HPDE6-E6E7 (cell line): ENCODE measurements at regions not wholly inside any gene's neighbourhood (a gene's known extent, or its start where the extent isn't known, plus 50 kb on each side); places are given as distances from the start of the nearest gene placed in this dataset.
A peak's percentile ranks its signal among the peaks of the same experiment; 100 is the strongest.

Source experiments
- DNase-seq: peaks from one replicate; pipeline ENCODE4 v3.0.0; 2011; ENCODE audit warnings: missing footprints; ENCODE audit errors: extremely low spot score

DNA sequence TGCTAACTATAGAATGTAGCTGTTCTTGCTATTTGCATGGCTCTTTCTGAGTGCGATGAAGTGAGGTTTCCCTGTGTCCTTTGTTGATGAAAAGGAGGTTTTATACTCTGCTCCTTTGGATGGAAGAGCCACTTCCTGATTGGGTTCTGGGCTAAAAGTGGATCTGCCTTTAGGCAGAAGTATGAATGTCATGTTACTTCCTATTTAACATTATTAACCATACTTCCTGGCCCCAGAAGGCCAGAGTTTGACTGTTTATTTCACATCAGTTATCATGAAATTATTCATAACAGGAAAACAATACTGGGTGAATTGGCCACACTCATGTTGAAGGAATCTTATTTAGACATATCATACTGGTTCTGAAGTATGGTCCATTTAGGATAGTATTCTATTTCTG, 386.2 kb downstream of the PCDH7 start:
- no peak for DNase-seq

DNA sequence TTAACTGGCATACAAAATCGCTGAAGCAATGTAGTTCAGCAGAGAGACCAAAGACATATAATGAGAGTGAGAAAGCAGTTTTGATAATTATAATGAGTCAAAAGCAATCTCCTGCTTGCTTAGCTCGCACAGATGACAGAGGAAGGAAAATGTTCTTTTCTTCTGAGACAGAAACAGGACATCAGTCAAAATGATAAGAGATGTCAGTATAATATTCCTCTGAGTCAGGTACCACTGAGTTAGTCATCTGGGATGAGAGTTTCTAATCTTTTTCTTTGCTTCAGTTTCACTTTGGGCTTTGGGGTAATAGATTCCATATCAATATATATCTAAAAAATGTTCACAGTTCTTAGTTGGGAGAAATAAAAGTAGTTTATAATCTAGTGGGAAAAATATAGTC, 387.2 kb downstream of the PCDH7 start:
- DNase-seq = peak; percentile 3

DNA sequence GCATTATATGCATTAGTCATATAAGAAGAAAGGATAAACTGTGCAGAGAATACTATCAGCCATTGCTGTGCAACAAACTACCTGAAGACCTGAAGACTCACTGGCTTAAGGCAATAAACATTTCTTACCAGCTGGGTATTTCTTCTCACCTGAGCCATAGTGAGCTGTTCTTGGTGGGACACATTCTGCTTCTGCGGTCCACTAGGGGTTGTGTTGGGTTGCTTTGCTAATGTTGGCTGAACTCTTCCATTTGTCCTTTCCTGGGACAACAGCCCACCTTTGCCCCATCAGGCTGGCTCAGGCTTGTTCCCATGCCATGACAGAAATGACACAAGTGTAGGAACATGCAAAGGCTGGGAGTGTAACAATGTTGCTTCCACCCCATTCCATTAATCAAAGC, 388.6 kb downstream of the PCDH7 start:
- no peak for DNase-seq

DNA sequence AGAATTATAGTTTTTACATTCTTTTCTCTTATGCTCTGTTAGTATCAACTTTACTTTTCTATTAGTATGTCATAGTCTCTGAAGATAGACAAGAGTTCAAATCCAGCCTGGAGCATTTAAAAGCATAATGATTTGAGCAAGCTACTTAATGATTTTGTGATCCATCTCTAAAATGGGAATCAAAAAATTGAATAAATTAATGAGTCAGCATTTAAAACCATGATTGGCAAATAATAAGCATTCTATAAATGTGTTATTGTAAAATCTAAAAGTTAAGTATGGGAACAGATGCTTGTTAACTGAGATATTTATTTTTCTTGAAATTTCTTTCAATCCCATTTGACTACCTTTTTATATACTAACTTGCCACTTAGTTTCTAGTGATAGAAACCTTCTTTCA, 391.6 kb downstream of the PCDH7 start:
- no peak for DNase-seq

DNA sequence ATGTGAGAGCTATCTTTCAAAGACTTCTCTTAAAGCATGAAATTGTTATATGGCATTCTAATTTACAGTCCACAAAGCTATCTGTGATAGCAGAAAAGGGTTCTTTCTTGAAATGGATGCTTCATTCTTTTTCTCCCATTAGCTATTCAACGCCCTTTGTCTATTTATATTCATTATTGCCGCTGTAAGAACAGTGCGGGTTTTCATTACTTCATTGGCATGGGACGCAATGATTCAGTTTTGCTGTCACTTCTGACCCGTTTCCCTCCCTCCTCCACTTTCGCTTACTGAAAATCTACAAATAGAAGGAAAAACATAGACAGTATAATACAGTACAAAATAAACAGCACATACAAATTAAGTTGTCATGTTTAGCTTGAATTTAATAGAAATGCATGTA, 394.6 kb downstream of the PCDH7 start:
- no peak for DNase-seq

DNA sequence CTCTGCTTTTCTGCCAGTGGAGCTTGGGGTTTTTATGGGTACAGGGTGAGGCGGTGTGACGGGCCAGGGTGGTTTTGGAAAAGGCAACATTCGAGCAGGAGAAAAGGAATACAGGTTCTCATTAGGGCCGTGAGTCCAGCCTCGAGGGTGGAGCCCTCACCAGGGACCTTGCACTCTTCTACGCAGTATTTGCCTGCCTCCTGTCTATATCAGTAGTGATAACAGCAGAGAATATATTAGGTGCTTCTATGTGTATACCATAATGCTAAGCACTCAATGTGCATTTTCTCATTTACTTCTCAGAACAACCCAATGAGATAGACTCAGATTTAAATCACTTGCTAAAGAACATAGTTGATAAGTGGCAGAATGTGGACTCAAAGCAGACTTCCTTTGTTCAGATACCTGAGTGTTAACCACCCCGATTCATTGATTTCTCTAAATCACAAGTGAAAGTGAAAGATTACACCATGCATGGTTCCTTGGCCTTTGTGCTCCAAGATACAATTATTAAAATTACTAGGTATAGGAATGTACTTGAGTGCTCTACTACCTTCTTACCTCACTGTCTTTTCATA, 403.9 kb downstream of the PCDH7 start:
- DNase-seq = no peak

DNA sequence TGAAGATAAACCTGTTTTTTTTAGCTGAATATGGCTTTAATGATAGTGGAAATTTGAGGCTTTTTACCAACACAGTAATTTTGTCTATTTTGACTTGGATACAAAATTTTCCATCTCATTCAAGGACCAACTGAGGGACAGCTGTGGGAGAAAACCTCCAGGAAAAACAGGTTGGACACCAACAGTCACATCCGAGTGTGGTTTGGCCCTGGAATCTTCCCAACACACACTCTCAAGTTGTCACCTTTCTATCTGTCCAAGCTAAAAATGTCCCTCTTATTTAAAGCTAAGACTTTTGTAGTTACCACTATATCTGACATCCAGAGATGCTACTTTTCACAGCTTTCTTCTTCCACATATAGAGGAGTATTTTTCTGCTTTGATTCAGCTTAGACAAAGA, 404.9 kb downstream of the PCDH7 start:
- no peak for DNase-seq

DNA sequence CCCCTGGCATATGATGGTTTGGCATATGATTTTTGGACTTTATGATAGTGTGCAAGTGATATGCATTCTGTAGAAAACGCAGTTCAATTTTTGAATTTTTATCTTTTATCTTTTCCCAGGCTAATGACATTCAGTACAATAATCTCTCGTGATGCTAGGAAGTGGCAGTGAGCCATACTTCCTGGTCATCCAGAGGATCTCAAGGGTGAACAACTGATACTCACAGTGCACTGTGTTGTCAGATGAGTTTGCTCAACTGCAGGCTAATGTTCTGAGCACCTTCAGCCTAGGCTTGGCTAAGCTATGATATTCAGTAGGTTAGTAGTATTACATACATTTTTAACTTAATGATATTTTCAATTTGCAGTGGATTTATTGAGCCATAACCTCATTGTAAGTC, 405.3 kb downstream of the PCDH7 start:
- DNase-seq = no peak

DNA sequence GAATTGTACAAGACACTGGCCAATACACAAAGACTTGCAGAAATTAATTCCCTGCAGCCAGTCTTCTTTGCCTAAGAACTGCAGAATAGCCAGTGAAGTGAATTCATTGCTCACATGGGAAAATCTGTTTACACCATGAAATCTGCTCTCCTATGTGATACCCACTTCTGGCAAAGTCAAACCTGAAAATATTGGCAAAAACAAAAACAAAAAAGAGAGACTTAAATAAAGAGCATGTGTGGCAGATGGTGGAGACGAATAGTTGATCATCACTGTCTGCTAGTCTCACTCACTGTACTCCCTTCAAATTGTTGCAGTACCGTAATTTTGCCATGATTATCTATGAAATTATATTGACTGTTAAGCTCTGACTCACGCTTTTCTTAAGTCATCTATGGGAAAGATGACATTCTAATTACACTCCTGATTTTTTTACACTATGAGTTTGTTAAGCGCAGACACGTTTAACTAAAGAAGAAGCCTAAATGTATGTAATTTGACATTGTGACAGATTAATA, 406.8 kb downstream of the PCDH7 start:
- DNase-seq = no peak

DNA sequence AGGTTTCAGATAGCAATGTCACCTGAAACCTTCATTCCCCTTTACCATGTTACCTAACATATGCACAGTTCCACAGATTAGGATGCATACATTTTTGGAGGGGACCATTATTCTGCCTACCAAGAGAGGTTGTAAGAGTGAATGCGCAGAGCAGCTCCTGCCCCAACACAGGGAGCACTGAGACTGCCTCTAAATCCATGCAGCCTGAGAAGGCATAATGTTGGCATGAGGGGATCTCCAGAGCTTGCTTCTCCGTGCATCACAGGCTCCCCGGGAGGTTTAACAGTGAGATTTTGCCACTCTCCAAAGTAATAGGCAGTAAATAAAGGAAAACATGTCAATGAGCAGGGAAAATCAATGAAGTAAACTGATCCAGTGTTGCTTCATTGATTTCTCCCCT, 410.8 kb downstream of the PCDH7 start:
- no peak for DNase-seq

DNA sequence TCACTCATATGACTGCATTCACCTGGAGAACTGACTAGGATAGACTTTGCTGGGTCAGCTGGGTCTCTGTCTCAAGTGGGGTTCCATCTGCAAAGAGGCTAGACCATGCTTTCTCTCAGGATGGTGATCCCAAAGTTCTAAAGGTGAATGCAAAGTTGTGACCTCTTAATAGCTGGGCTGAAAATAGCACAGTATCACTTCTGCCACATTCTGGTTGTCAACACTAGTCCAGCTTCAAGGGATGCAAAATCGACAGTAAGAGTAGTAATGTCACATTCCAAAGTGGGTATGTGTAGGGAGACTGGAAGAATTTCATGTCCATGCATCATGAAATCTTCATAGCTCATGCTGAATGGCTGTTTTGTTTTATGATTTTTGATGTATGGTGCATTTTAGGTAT, 414.6 kb downstream of the PCDH7 start:
- DNase-seq = no peak

DNA sequence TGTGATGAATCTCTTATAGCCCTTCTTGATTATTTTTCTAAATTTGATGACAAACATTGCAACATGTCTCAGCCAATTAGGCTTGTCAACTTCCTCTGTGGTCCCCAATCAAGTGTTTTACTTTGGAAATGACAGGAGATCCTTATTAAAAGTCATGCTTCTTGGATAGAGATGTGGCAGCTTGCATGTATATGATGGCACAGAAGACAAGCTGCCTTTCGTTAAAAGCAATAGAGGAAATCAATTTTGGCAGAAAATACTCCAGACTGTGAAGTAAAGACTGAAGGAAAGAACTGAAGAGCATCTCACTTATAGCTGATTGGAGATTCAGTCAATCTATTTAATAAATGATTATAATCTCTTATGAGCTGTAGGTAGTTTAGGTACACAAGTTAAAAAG, 419.6 kb downstream of the PCDH7 start:
- DNase-seq = no peak

DNA sequence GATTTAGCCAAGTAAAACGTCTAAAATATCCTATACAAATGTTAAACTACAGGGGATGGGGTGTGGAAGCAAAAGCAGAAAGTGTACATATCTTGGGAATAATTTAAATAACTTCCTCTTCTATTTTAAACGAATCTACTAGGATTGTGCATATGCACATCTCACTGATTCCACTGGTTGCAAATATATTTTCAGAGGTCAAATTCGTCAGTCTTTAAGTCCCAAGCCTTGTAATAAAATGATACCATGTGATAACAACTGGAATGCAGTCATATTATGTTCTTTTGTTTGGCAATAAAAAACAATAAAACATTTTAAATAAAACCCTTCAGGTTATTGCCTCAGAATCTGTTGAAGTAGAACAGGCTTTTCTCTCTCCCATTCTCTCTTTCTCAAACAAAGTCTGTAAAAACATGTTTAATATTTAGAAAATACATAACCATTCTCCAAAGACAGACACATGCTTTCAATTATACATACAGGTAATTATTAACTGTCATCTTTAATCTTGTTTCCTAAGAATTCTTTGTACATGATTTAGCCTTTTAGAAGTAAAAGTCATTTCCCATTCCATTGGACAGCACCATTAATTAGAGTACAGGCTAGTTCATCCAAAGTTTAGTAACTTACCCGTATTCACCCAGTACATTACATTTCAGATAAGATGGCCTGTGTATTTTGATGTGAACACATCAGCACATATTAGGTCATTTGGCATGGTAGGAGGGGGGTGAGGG, 421.1 kb downstream of the PCDH7 start:
- DNase-seq = no peak

DNA sequence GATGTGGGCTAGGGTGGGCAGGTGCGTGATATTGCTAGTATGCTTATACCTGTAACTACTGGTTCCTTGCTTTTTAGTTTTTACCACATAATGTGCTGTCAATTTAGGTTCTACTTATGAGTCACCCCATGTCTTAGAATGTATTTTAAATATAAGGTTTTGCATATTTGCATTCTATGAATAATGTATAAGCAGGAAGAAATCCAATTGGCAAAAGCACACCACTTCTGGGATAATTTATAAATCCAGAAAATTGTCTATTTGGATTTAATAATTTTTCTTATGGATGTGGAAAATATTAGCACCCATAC, 421.6 kb downstream of the PCDH7 start:
- DNase-seq = no peak

DNA sequence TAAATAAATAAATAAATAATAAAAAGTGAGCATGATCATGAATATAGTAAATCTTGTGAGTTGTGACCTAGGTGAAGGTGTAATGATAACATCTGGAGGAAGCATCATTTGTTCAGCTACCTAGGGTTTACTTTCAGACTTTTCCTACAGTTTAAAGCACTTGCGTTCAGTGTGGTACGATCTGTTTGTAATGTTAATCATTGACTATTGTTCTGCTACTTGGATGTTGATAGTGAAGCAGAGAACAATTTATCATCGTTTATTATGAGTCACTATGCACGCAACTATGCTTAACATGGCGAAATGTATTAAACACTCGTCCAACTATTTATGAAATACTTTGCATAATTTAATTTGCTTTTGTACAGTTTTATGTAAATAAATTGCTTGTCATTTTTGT, 426.2 kb downstream of the PCDH7 start:
- DNase-seq = no peak

DNA sequence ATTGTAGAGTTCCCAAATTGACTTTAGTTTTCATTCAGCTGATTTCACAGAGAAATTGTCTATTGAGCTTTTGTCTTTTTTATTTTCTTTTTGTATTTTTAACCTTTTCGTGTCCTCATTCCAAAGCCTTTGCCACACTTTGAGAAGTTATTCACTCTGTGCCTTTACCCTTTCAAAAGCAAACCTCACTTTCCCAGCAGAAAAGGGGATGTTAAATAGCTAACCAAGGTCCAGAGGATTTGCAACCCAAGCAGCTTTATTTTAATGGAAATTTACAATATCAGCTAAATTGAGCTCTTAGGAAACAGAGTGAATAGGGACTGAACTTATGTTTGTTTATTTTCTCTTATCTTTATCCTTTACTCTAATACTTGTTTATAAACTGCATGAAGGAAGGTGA, 428.8 kb downstream of the PCDH7 start:
- DNase-seq = no peak

DNA sequence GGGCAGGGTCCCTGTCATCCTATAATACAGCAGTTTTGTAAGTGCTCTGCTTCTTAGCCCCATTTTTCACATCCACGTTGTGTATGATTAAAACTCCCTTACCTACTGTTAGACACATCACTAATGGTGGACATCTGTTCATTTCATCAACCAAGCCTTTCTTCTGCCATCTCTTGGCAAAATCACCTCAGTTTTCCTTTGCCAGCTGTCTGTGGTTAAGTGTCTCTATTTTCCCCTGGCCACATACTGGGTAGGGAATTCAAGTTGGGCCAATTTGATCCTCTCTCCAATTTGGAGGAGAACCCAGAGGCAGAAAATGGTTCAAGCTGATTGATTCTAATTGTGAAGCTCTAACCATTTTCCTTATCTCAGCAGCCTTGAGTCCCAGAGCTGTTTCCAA, 436.1 kb downstream of the PCDH7 start:
- DNase-seq = no peak

DNA sequence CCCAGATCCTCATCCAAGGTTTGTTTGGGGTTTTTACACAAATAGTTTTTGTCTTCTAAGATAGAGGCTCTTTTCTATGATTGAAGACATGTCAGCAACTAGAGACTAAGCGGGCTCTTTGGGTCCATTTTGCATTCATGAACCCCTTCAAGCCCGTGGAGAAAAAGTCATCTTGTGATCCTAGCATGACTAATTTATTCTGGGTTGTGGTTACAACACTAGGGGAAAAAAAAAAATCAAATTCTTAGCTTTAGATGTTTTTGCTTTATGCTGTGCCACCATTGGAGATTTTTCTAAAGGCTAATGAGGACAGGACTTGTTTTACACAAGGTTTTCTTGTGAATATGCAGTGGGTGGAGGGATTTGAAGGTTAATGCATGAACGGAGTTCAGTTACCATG, 440.0 kb downstream of the PCDH7 start:
- DNase-seq = no peak

DNA sequence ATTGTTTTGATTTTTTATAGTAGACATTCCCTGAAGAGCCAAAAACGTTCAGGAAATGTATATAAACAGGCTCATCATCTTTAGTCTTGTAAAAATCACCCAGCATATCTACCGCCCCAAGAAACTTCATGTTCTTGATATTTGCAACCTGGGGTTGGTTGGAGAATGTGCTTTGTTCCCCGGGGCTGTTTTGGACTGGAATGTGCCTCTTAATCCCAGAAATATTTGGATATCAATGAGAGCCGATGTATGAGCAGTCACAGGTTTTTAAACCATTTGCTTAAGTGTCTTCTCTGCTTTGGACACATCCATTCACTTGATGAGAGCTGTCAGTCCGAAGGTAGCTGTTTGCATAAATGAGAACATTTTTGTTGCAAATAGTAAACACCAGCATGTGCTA, 449.7 kb downstream of the PCDH7 start:
- DNase-seq = no peak

DNA sequence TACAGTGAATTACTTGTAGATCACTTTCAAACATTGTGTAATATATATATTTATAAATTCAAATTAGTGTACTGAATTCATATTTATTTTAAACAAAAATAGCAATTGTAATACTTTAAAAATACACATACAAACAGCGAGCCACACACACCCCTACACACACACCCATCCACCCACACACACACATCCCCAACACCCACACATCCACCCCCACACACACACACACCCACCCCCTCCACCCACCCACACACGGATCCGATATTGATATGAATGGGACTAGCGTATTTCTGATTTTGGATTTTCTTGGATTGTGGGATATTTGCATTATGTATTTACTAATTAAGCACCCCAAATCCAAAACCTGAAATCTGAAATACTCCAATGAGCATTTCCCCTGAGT, 451.2 kb downstream of the PCDH7 start:
- DNase-seq = no peak

DNA sequence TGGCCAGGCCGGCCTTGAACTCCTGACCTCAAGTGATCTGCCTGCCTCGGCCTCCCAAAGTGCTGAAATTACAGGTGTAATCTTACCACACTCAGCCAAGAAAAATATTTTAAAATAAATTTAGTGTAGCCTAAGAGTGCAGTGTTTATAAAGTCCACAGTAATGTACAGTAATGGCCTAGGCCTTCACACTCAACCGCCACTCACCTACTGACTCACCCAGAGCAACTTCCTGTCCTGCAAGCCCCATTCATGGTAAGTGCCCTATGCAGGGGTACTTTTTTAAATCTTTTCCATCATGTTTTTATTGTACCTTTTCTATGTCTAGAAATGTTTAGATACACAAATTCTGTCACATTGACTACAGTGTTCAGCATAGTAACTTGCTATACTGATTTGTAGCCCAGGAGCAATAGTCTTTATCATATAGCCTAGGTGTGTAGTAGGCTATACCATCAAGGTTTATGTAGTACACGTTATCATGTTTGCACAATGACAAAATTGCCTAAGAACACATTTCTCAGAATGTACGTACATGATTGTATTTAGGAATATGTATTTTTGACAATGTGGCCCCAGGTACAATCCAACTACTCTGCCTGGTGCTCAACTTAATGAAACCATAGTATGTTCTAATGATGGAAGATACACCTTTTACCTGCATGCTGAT, 455.2 kb downstream of the PCDH7 start:
- no peak for DNase-seq

DNA sequence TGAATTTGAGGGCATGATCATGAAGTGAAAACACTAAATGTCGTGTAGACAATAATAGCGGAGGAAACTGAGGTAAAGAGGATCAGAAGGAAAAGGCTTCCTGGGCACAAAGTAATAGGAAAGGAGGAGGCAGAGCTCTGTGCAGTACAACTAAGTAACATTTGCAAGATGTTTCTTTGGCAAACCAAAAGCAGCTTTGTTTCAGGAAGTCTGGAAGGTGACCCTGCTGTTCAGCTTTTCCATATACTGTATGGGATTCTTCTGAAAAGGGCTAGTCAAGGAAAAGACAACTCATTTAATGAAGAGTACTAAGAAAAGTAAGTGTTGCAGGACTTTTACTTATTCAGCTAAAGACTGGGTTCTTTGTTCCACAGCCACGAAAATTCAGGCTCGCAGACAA, 463.1 kb downstream of the PCDH7 start:
- no peak for DNase-seq

DNA sequence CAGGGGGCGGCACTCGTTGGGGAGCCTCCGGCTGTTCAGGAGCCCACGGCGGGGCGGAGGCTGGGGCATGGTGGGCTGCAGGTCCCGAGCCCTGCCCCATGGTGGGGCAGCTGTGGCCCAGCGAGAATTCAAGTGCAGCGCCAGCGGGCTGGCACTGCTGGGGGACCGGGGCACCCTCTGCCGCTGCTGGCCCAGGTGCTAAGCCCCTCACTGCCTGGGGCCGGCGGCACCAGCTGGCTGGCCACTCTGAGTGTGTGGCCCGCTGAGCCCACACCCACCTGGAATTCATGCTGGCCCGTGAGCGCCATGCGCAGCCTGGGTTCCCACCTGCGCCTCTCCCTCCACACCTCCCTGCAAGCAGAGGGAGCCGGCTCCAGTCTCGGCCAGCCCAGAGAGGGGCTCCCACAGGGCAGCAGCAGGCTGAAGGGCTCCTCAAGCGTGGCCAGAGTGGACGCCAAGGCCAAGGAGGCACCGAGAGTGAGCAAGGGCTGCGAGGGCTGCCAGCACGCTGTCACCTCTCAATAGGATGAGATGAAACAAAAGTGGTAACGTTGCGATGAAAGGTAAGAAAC, 464.9 kb downstream of the PCDH7 start:
- no peak for DNase-seq
